Right lobe of liver (tissue), 4 donors: ENCODE measurements at regions not wholly inside any gene's neighbourhood (a gene's known extent, or its start where the extent isn't known, plus 50 kb on each side); places are given as distances from the start of the nearest gene placed in this dataset.

Source experiments
- POLR2A ChIP-seq: fragments of 450-650 bp; IDR thresholded peaks from one replicate; pipeline ENCODE4 v1.6.1; 2017; ENCODE audit warnings: antibody characterized with exemption, mild to moderate bottlenecking
- TF ChIP-seq, protein P1 (sequence below), 4 donors: fragments of 200-600 bp in 3 of 4; fragments of 450-650 bp in 1 of 4; IDR thresholded peaks; one replicate each; pipeline versions ENCODE4 v1.5.1 to v1.8.0; 2016 to 2022; ENCODE audit warnings: antibody characterized with exemption in 4 of 4, mild to moderate bottlenecking in 2 of 4
- donor health status: DM: no; HTN: no; CAD: no.
- donor health status: DM: no; HTN: no; CAD: no.
- donor health status: DM: no; HTN: yes; CAD: no.

DNA sequence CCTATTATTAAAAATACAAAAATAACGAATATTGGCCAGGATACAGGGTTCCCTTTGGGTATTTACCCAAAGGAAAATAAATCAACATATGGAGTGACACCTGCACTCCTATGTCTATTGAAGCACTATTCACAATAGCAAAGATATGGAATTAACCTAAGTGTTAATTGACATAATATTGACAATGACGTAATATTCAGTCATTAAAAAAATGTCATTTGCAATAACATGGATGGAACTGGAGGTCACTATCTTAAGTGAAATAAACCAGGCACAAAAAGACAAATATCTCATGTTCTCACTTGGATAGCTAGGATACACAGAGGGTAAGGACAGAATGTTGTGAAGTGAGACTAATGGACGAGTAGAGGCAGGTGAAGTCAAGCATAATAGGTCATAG is 326.3 kb upstream of the PTGER4 start:
- no peak for TF ChIP-seq POLR2A
- TF ChIP-seq, protein P1, sequence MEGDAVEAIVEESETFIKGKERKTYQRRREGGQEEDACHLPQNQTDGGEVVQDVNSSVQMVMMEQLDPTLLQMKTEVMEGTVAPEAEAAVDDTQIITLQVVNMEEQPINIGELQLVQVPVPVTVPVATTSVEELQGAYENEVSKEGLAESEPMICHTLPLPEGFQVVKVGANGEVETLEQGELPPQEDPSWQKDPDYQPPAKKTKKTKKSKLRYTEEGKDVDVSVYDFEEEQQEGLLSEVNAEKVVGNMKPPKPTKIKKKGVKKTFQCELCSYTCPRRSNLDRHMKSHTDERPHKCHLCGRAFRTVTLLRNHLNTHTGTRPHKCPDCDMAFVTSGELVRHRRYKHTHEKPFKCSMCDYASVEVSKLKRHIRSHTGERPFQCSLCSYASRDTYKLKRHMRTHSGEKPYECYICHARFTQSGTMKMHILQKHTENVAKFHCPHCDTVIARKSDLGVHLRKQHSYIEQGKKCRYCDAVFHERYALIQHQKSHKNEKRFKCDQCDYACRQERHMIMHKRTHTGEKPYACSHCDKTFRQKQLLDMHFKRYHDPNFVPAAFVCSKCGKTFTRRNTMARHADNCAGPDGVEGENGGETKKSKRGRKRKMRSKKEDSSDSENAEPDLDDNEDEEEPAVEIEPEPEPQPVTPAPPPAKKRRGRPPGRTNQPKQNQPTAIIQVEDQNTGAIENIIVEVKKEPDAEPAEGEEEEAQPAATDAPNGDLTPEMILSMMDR (IDR thresholded peaks at IDR 0.05) = no peak
